ENCODE measurements at regions not wholly inside any gene's neighbourhood (a gene's known extent, or its start where the extent isn't known, plus 50 kb on each side); places are given as distances from the start of the nearest gene placed in this dataset.

DNA sequence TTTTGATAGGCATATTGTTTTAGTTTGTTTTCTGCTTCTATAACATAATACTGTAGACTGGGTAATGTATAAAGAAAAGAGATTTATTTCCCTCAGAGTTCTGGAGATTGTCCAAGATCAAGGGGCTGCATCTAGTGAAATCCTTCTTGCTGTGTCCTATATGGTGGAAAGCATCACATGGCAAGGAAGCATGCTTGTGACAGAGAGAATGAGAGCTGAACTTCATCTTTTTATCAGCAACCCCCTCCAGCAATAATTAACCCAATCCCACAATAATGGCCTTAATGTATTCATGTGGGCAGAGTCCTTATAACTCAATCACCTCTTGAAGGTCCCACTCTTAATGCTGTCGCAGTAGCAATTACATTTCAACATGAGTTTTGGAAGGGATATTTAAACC, 141.4 kb downstream of the CENPW start:
- no peak overlapping the region for H3K4me2 ChIP-seq
- no peaks in the 10 kb centered on the region for H3K4me1 ChIP-seq (ENCODE audit: low read depth, poor library complexity, severe bottlenecking)
- H3K79me2 ChIP-seq (ENCODE audit: insufficient read depth, low read depth): no peaks in the 10 kb centered on the region
- no peaks in the 10 kb centered on the region for H3K27me3 ChIP-seq (ENCODE audit: insufficient read depth, low read depth)
- no peak overlapping the region for H3K4me3 ChIP-seq (IDR thresholded peaks at IDR 0.05; ENCODE audit: insufficient read depth, low read depth, low read length)
- no peak overlapping the region for H3K9ac ChIP-seq
- no peak overlapping the region for H2AFZ ChIP-seq (ENCODE audit: low read depth)
- no peaks in the 10 kb centered on the region for H3K36me3 ChIP-seq (ENCODE audit: insufficient read depth)
- H4K20me1 ChIP-seq (ENCODE audit: insufficient read depth): no peaks in the 10 kb centered on the region
- TF ChIP-seq, protein P1, sequence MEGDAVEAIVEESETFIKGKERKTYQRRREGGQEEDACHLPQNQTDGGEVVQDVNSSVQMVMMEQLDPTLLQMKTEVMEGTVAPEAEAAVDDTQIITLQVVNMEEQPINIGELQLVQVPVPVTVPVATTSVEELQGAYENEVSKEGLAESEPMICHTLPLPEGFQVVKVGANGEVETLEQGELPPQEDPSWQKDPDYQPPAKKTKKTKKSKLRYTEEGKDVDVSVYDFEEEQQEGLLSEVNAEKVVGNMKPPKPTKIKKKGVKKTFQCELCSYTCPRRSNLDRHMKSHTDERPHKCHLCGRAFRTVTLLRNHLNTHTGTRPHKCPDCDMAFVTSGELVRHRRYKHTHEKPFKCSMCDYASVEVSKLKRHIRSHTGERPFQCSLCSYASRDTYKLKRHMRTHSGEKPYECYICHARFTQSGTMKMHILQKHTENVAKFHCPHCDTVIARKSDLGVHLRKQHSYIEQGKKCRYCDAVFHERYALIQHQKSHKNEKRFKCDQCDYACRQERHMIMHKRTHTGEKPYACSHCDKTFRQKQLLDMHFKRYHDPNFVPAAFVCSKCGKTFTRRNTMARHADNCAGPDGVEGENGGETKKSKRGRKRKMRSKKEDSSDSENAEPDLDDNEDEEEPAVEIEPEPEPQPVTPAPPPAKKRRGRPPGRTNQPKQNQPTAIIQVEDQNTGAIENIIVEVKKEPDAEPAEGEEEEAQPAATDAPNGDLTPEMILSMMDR (conservative IDR thresholded peaks at IDR 0.05; ENCODE audit: low read depth, low read length): no peak
- no peak overlapping the region for H3K27ac ChIP-seq

DNA sequence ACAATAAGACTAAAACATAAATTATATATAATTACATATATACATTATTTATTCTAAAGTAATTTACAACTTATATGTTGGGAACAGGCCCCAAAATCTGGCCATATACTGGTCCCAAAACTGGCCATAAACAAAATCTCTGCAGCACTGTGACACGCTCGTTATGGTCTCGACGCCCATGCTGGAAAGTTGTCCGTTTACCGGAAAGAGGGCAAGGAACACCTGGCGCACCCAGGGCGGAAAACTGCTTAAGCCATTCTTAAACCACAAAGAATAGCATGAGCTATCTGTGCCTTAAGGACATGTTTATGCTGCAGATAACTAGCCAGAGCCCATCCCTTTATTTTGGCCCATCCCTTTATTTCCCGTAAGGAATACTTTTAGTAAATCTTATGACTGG, 164.9 kb downstream of the CENPW start:
- Histone ChIP-seq H3K27ac (no peak overlapping the region), H2AFZ (ENCODE audit: low read depth) (no peak overlapping the region), H3K4me3 (IDR thresholded peaks at IDR 0.05; ENCODE audit: insufficient read depth, low read depth, low read length) (no peak overlapping the region), H3K27me3 (ENCODE audit: insufficient read depth, low read depth) (no peaks in the 10 kb centered on the region), H3K36me3 (ENCODE audit: insufficient read depth) (no peaks in the 10 kb centered on the region), H4K20me1 (ENCODE audit: insufficient read depth) (no peaks in the 10 kb centered on the region), H3K4me1 (ENCODE audit: low read depth, poor library complexity, severe bottlenecking) (no peaks in the 10 kb centered on the region), H3K4me2 (no peak overlapping the region), H3K79me2 (ENCODE audit: insufficient read depth, low read depth) (no peaks in the 10 kb centered on the region), H3K9ac (no peak overlapping the region)
- TF ChIP-seq, protein P1 (conservative IDR thresholded peaks at IDR 0.05; ENCODE audit: low read depth, low read length): no peak

DNA sequence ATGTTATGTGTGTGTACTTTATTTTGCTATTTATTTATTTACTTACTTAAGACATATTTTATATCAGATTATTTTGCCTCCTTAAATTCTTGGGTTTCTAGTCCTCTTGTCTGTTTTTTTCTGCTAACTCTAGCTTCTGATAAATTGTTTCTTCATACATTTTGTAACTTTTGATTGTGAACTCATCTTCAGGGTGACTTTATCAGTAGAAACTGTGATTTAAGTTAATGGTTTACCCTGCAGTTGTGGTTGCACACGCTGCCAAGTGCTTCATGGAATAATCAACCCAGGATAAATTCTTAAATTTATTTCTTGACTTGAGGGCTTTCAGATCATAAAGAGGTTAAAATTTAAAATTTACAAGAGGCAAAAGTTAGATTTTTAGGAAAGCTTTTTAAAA, 173.3 kb downstream of the CENPW start:
- Histone ChIP-seq H3K4me1 (ENCODE audit: low read depth, poor library complexity, severe bottlenecking) (no peaks in the 10 kb centered on the region), H2AFZ (ENCODE audit: low read depth) (no peak overlapping the region), H3K4me2 (no peak overlapping the region), H4K20me1 (ENCODE audit: insufficient read depth) (no peaks in the 10 kb centered on the region), H3K27me3 (ENCODE audit: insufficient read depth, low read depth) (no peaks in the 10 kb centered on the region), H3K9ac (no peak overlapping the region), H3K4me3 (IDR thresholded peaks at IDR 0.05; ENCODE audit: insufficient read depth, low read depth, low read length) (no peak overlapping the region), H3K36me3 (ENCODE audit: insufficient read depth) (no peaks in the 10 kb centered on the region), H3K79me2 (ENCODE audit: insufficient read depth, low read depth) (no peaks in the 10 kb centered on the region), H3K27ac (no peak overlapping the region)
- TF ChIP-seq, protein P1 (conservative IDR thresholded peaks at IDR 0.05; ENCODE audit: low read depth, low read length): no peak

DNA sequence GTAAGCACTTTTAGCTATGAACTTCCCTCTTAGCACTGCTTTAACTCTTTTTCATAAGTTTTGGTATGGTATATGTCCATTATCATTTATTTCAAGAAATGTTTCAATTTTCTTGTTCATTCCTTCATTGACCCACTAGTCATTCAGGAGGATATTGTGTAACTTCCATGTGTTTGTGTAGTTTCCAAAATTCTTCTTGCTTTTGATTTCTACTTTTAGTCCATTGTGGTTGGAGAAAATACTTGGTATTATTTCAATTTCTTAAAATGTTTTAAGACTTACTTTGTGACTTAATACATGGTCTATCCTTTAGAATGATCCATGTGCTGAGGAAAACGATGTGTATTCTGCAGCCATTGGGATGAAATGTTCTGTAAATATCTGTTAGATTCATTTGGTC, 176.5 kb downstream of the CENPW start:
- Histone ChIP-seq H3K9ac (no peak overlapping the region), H3K79me2 (ENCODE audit: insufficient read depth, low read depth) (no peaks in the 10 kb centered on the region), H2AFZ (ENCODE audit: low read depth) (no peak overlapping the region), H4K20me1 (ENCODE audit: insufficient read depth) (no peaks in the 10 kb centered on the region), H3K27ac (no peak overlapping the region), H3K4me2 (no peak overlapping the region), H3K4me1 (ENCODE audit: low read depth, poor library complexity, severe bottlenecking) (no peaks in the 10 kb centered on the region), H3K36me3 (ENCODE audit: insufficient read depth) (no peaks in the 10 kb centered on the region), H3K27me3 (ENCODE audit: insufficient read depth, low read depth) (no peaks in the 10 kb centered on the region), H3K4me3 (IDR thresholded peaks at IDR 0.05; ENCODE audit: insufficient read depth, low read depth, low read length) (no peak overlapping the region)
- TF ChIP-seq, protein P1 (conservative IDR thresholded peaks at IDR 0.05; ENCODE audit: low read depth, low read length): no peak
